ENCODE measurements at regions not wholly inside any gene's neighbourhood (a gene's known extent, or its start where the extent isn't known, plus 50 kb on each side); places are given as distances from the start of the nearest gene placed in this dataset.

GRCh38 chr21:26777166-26777565, 68.0 kb downstream of the ADAMTS1 start:
- H3K36me3 ChIP-seq (ENCODE audit: control insufficient read depth in 2 of 2, insufficient read depth in 1 of 2, low read length in 2 of 2): no peaks in the 10 kb centered on the region
- H3K9me3 ChIP-seq (ENCODE audit: control insufficient read depth, insufficient read depth, low read depth, low read length): no peaks in the 10 kb centered on the region
- ChIA-PET CTCF (no interaction called here), POLR2A (interaction anchor here (1.4 kb wide), 1 partner anchor 68 kb away, joined by 4 read pairs; the partner anchor contains the start of gene ADAMTS1)
- H3K27ac ChIP-seq (ENCODE audit: extremely low read depth, low read depth, low read length): no peak overlapping the region
- H3K4me1 ChIP-seq (ENCODE audit: control insufficient read depth, insufficient read depth, low read length): no peaks in the 10 kb centered on the region
- TF ChIP-seq ZNF274 (IDR thresholded peaks at IDR 0.05; ENCODE audit: low read length): no peak
- no peak for TF ChIP-seq ZNF274 (tag by site-specific recombination; IDR thresholded peaks at IDR 0.05; ENCODE audit: borderline replicate concordance)
- no peak for TF ChIP-seq ZBTB8A (tag by site-specific recombination; IDR thresholded peaks at IDR 0.05)
- TF ChIP-seq YY2 (tag by site-specific recombination; IDR thresholded peaks at IDR 0.05): no peak
- no peak for TF ChIP-seq ZNF18 (tag by site-specific recombination; IDR thresholded peaks at IDR 0.05)
- TF ChIP-seq ZNF658 (tag by site-specific recombination; IDR thresholded peaks at IDR 0.05): no peak
- TF ChIP-seq, protein P1, sequence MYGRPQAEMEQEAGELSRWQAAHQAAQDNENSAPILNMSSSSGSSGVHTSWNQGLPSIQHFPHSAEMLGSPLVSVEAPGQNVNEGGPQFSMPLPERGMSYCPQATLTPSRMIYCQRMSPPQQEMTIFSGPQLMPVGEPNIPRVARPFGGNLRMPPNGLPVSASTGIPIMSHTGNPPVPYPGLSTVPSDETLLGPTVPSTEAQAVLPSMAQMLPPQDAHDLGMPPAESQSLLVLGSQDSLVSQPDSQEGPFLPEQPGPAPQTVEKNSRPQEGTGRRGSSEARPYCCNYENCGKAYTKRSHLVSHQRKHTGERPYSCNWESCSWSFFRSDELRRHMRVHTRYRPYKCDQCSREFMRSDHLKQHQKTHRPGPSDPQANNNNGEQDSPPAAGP (tag by site-specific recombination; IDR thresholded peaks at IDR 0.05): no peak
- TF ChIP-seq TRIM28 (IDR thresholded peaks at IDR 0.05; ENCODE audit: borderline replicate concordance, low read length): no peak
- TF ChIP-seq, protein P2, sequence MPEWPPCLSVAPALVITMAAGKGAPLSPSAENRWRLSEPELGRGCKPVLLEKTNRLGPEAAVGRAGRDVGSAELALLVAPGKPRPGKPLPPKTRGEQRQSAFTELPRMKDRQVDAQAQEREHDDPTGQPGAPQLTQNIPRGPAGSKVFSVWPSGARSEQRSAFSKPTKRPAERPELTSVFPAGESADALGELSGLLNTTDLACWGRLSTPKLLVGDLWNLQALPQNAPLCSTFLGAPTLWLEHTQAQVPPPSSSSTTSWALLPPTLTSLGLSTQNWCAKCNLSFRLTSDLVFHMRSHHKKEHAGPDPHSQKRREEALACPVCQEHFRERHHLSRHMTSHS (tag by site-specific recombination; IDR thresholded peaks at IDR 0.05): no peak
- TF ChIP-seq ZNF837 (tag by site-specific recombination; IDR thresholded peaks at IDR 0.05): no peak
- TF ChIP-seq ZNF394 (tag by site-specific recombination; IDR thresholded peaks at IDR 0.05; ENCODE audit: borderline replicate concordance): no peak
- no peak overlapping the region for H3K4me3 ChIP-seq (ENCODE audit: low read depth, low read length)

GRCh38 chr21:26776310-26777021, 68.7 kb downstream of the ADAMTS1 start:
- Histone ChIP-seq H3K9me3 (ENCODE audit: control insufficient read depth, insufficient read depth, low read depth, low read length) (no peaks in the 10 kb centered on the region), H3K27ac (ENCODE audit: extremely low read depth, low read depth, low read length) (no peak overlapping the region), H3K4me1 (ENCODE audit: control insufficient read depth, insufficient read depth, low read length) (no peaks in the 10 kb centered on the region), H3K36me3 (ENCODE audit: control insufficient read depth in 2 of 2, insufficient read depth in 1 of 2, low read length in 2 of 2) (no peaks in the 10 kb centered on the region), H3K4me3 (ENCODE audit: low read depth, low read length) (no peak overlapping the region)
- POLR2A ChIA-PET: interaction anchor here (1.4 kb wide), 1 partner anchor 68 kb away, joined by 4 read pairs; the partner anchor contains the start of gene ADAMTS1
- CTCF ChIA-PET: interaction anchor here (0.6 to 3.0 kb wide), 3 partner anchors 70 to 982 kb away, joined by 3 to 10 read pairs (median 3); no protein-coding TSS in a partner anchor
- TF ChIP-seq BCL11A (tag by site-specific recombination; IDR thresholded peaks at IDR 0.05; ENCODE audit: low read depth) (no peak), WT1 (tag by site-specific recombination; IDR thresholded peaks at IDR 0.05) (no peak), ZNF521 (tag by site-specific recombination; IDR thresholded peaks at IDR 0.05) (no peak), BCL6B (tag by site-specific recombination; IDR thresholded peaks at IDR 0.05) (no peak), ZNF132 (tag by site-specific recombination; IDR thresholded peaks at IDR 0.05; ENCODE audit: borderline replicate concordance) (no peak), ZNF514 (tag by site-specific recombination; IDR thresholded peaks at IDR 0.05) (no peak), PRDM2 (tag by site-specific recombination; IDR thresholded peaks at IDR 0.05; ENCODE audit: borderline replicate concordance) (no peak)
- TF ChIP-seq, protein P3, sequence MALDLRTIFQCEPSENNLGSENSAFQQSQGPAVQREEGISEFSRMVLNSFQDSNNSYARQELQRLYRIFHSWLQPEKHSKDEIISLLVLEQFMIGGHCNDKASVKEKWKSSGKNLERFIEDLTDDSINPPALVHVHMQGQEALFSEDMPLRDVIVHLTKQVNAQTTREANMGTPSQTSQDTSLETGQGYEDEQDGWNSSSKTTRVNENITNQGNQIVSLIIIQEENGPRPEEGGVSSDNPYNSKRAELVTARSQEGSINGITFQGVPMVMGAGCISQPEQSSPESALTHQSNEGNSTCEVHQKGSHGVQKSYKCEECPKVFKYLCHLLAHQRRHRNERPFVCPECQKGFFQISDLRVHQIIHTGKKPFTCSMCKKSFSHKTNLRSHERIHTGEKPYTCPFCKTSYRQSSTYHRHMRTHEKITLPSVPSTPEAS (tag by site-specific recombination; IDR thresholded peaks at IDR 0.05): no peak
